ENCODE measurements at regions not wholly inside any gene's neighbourhood (a gene's known extent, or its start where the extent isn't known, plus 50 kb on each side); places are given as distances from the start of the nearest gene placed in this dataset.

DNA sequence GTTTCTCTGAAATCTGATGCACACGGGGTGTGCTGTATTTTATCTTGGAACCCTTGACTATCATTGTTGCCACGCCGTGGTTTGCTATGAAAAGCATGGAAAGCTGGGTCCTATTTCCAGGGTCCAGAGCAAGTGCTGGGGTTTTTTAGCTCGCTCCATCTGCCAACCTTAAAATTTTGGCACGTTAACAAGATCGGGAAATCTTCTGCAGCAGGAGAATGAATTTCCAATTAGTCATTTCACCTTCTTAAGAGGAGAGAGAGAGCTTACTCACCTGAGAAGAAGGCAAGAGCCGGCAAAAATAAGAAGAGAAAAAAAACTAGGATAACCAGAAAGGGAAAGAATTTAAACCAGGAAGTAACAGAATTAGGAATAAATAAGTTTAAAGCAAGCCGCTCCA, 223.6 kb upstream of the CELF2 start:
- H3K27ac ChIP-seq (replicated peaks), result no peak overlapping the region
- TF ChIP-seq, protein P1, sequence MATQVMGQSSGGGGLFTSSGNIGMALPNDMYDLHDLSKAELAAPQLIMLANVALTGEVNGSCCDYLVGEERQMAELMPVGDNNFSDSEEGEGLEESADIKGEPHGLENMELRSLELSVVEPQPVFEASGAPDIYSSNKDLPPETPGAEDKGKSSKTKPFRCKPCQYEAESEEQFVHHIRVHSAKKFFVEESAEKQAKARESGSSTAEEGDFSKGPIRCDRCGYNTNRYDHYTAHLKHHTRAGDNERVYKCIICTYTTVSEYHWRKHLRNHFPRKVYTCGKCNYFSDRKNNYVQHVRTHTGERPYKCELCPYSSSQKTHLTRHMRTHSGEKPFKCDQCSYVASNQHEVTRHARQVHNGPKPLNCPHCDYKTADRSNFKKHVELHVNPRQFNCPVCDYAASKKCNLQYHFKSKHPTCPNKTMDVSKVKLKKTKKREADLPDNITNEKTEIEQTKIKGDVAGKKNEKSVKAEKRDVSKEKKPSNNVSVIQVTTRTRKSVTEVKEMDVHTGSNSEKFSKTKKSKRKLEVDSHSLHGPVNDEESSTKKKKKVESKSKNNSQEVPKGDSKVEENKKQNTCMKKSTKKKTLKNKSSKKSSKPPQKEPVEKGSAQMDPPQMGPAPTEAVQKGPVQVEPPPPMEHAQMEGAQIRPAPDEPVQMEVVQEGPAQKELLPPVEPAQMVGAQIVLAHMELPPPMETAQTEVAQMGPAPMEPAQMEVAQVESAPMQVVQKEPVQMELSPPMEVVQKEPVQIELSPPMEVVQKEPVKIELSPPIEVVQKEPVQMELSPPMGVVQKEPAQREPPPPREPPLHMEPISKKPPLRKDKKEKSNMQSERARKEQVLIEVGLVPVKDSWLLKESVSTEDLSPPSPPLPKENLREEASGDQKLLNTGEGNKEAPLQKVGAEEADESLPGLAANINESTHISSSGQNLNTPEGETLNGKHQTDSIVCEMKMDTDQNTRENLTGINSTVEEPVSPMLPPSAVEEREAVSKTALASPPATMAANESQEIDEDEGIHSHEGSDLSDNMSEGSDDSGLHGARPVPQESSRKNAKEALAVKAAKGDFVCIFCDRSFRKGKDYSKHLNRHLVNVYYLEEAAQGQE (IDR thresholded peaks at IDR 0.05; ENCODE audit: insufficient replicate concordance, low read depth), result no peak
- TF ChIP-seq GABPA (IDR thresholded peaks at IDR 0.05; ENCODE audit: low read depth) (no peak), SPI1 (IDR thresholded peaks at IDR 0.05; ENCODE audit: borderline replicate concordance, low read depth) (no peak), POLR2AphosphoS5 (IDR thresholded peaks at IDR 0.05; ENCODE audit: low read depth) (no peak)
- TF ChIP-seq, protein P2, sequence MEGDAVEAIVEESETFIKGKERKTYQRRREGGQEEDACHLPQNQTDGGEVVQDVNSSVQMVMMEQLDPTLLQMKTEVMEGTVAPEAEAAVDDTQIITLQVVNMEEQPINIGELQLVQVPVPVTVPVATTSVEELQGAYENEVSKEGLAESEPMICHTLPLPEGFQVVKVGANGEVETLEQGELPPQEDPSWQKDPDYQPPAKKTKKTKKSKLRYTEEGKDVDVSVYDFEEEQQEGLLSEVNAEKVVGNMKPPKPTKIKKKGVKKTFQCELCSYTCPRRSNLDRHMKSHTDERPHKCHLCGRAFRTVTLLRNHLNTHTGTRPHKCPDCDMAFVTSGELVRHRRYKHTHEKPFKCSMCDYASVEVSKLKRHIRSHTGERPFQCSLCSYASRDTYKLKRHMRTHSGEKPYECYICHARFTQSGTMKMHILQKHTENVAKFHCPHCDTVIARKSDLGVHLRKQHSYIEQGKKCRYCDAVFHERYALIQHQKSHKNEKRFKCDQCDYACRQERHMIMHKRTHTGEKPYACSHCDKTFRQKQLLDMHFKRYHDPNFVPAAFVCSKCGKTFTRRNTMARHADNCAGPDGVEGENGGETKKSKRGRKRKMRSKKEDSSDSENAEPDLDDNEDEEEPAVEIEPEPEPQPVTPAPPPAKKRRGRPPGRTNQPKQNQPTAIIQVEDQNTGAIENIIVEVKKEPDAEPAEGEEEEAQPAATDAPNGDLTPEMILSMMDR (IDR thresholded peaks at IDR 0.05; ENCODE audit: insufficient read depth, low read length), result no peak

GRCh38 chr10:10794791-10795191, 222.9 kb upstream of the CELF2 start:
- Histone ChIP-seq H3K27me3 (ENCODE audit: insufficient read depth, poor library complexity, severe bottlenecking) (no peaks in the 10 kb centered on the region), H3K4me3 (replicated peaks; ENCODE audit: insufficient read depth, low read length) (no peak overlapping the region), H3K27ac (replicated peaks) (no peak overlapping the region)
- no peak for DNase-seq (ENCODE audit: low read depth in 1 of 2, low spot score in 1 of 2)
- TF ChIP-seq SPI1 (IDR thresholded peaks at IDR 0.05; ENCODE audit: borderline replicate concordance, low read depth), result no peak
- no peak for TF ChIP-seq GABPA (IDR thresholded peaks at IDR 0.05; ENCODE audit: low read depth)
- TF ChIP-seq, protein P1 (IDR thresholded peaks at IDR 0.05; ENCODE audit: insufficient replicate concordance, low read depth), result no peak
- TF ChIP-seq, protein P2 (IDR thresholded peaks at IDR 0.05; ENCODE audit: insufficient read depth, low read length), result no peak
- no peak for TF ChIP-seq POLR2AphosphoS5 (IDR thresholded peaks at IDR 0.05; ENCODE audit: low read depth)

More for the DNA sequence above, 223.6 kb upstream of the CELF2 start:
- no peak overlapping the region for H3K4me3 ChIP-seq (replicated peaks; ENCODE audit: insufficient read depth, low read length)
- H3K27me3 ChIP-seq (ENCODE audit: insufficient read depth, poor library complexity, severe bottlenecking), result no peaks in the 10 kb centered on the region
- DNase-seq (ENCODE audit: low read depth in 1 of 2, low spot score in 1 of 2), result no peak

GRCh38 chr10:10796061-10796773, 221.5 kb upstream of the CELF2 start:
- Histone ChIP-seq H3K4me3 (replicated peaks; ENCODE audit: insufficient read depth, low read length) (no peak overlapping the region), H3K27ac (replicated peaks) (no peak overlapping the region), H3K27me3 (ENCODE audit: insufficient read depth, poor library complexity, severe bottlenecking) (no peaks in the 10 kb centered on the region)
- DNase-seq (ENCODE audit: low read depth in 1 of 2, low spot score in 1 of 2), result no peak
- no peak for TF ChIP-seq POLR2AphosphoS5 (IDR thresholded peaks at IDR 0.05; ENCODE audit: low read depth)
- TF ChIP-seq, protein P2 (IDR thresholded peaks at IDR 0.05; ENCODE audit: insufficient read depth, low read length), result no peak
- TF ChIP-seq SPI1 (IDR thresholded peaks at IDR 0.05; ENCODE audit: borderline replicate concordance, low read depth), result no peak
- TF ChIP-seq, protein P1 (IDR thresholded peaks at IDR 0.05; ENCODE audit: insufficient replicate concordance, low read depth), result no peak
- TF ChIP-seq GABPA (IDR thresholded peaks at IDR 0.05; ENCODE audit: low read depth), result no peak

Data from HL-60 (cell line).